WTC11 (cell line): ENCODE measurements at regions not wholly inside any gene's neighbourhood (a gene's known extent, or its start where the extent isn't known, plus 50 kb on each side); places are given as distances from the start of the nearest gene placed in this dataset.

Experiments used
- ATAC-seq: fragments of 200-7000 bp; cut with Tn5 transposase; 2 replicates; pipeline ENCODE4 v1.10.0; 2021; ENCODE audit warnings: mild to moderate bottlenecking, moderate library complexity
- CTCF ChIA-PET: fragments of 300-600 bp; sonication (Branson Sonifier 250); formaldehyde crosslinking; loops from one replicate; lab custom pipeline; 2021; ENCODE audit warnings: antibody characterized with exemption; lab: Charles Lee
- POLR2A ChIA-PET: fragments of 350-600 bp; sonication (Branson Sonifier 250); formaldehyde crosslinking; loops from one replicate; lab custom pipeline; 2021; ENCODE audit warnings: antibody characterized with exemption; lab: Charles Lee
- DNase-seq: peaks from one replicate; pipeline ENCODE4 v3.0.0; 2021; ENCODE audit warnings: low spot score
- H3K27ac Mint-ChIP-seq: 2 replicates; pipeline ENCODE4 v1.8.0; 2021; ENCODE audit warnings: mixed read lengths
- H3K27me3 Mint-ChIP-seq: 2 replicates; pipeline ENCODE4 v1.8.0; 2021; ENCODE audit warnings: low read depth, mild to moderate bottlenecking, moderate library complexity, mixed read lengths
- H3K36me3 Mint-ChIP-seq: 2 replicates; pipeline ENCODE4 v1.8.0; 2021; ENCODE audit warnings: mixed read lengths
- H3K4me1 Mint-ChIP-seq: 2 replicates; pipeline ENCODE4 v1.8.0; 2022; ENCODE audit warnings: mixed read lengths
- H3K4me3 Mint-ChIP-seq: 2 replicates; pipeline ENCODE4 v1.8.0; 2021; ENCODE audit warnings: mild to moderate bottlenecking, moderate library complexity, mixed read lengths
- H3K9me3 Mint-ChIP-seq: 2 replicates; pipeline ENCODE4 v1.8.0; 2021; ENCODE audit warnings: mixed read lengths
- AR ChIP-seq: fragments of 250-450 bp; sonication (Bioruptor Pico); IDR thresholded peaks from 2 replicates; pipeline ENCODE4 v1.9.0; 2021; ENCODE audit warnings: mild to moderate bottlenecking
- CREM ChIP-seq: sonication (generic); formaldehyde crosslinking; IDR thresholded peaks from 2 replicates; pipeline ENCODE4 v1.8.1; 2022; ENCODE audit warnings: mild to moderate bottlenecking, missing genetic modification reagents, moderate library complexity
- E2F1 ChIP-seq: sonication (generic); formaldehyde crosslinking; IDR thresholded peaks from 2 replicates; pipeline ENCODE4 v1.8.0; 2022; ENCODE audit warnings: mild to moderate bottlenecking, missing genetic modification reagents
- ELF4 ChIP-seq: sonication (generic); formaldehyde crosslinking; IDR thresholded peaks from 2 replicates; pipeline ENCODE4 v1.8.1; 2022; ENCODE audit warnings: low read depth, mild to moderate bottlenecking, moderate library complexity, missing genetic modification reagents
- ESRRA ChIP-seq: sonication (generic); formaldehyde crosslinking; IDR thresholded peaks from 2 replicates; pipeline ENCODE4 v1.8.1; 2022; ENCODE audit warnings: mild to moderate bottlenecking, missing genetic modification reagents, borderline replicate concordance
- IRF1 ChIP-seq: sonication (generic); formaldehyde crosslinking; IDR thresholded peaks from 2 replicates; pipeline ENCODE4 v1.8.0; 2023; ENCODE audit warnings: missing genetic modification reagents
- JAZF1 ChIP-seq: fragments of 250-450 bp; sonication (Bioruptor Pico); IDR thresholded peaks from 2 replicates; pipeline ENCODE4 v1.9.0; 2021; ENCODE audit warnings: moderate library complexity, mild to moderate bottlenecking, inconsistent platforms
- PRRX2 ChIP-seq: fragments of 250-450 bp; sonication (Bioruptor Pico); IDR thresholded peaks from 2 replicates; pipeline ENCODE4 v1.8.0; 2021; ENCODE audit warnings: mild to moderate bottlenecking
- SMAD3 ChIP-seq: sonication (generic); formaldehyde crosslinking; IDR thresholded peaks from 2 replicates; pipeline ENCODE4 v1.8.0; 2022; ENCODE audit warnings: missing genetic modification reagents, mild to moderate bottlenecking, borderline replicate concordance
- TP53 ChIP-seq: sonication (generic); formaldehyde crosslinking; IDR thresholded peaks from 2 replicates; pipeline ENCODE4 v1.8.1; 2023; ENCODE audit warnings: mild to moderate bottlenecking, missing genetic modification reagents
- ZNF281 ChIP-seq: sonication (generic); formaldehyde crosslinking; IDR thresholded peaks from 2 replicates; pipeline ENCODE4 v1.8.0; 2023; ENCODE audit warnings: mild to moderate bottlenecking, missing genetic modification reagents
- ZNF396 ChIP-seq: fragments of 250-450 bp; sonication (Bioruptor Pico); IDR thresholded peaks from 2 replicates; pipeline ENCODE4 v1.8.0; 2021; ENCODE audit warnings: mild to moderate bottlenecking, moderate library complexity, borderline replicate concordance
- ZNF416 ChIP-seq: fragments of 250-450 bp; sonication (Bioruptor Pico); IDR thresholded peaks from 2 replicates; pipeline ENCODE4 v1.9.0; 2021; ENCODE audit warnings: mild to moderate bottlenecking, inconsistent platforms
- TF ChIP-seq, protein P1 (sequence below): sonication (generic); formaldehyde crosslinking; IDR thresholded peaks from 2 replicates; pipeline ENCODE4 v1.8.1; 2023; ENCODE audit warnings: mild to moderate bottlenecking, moderate library complexity, missing genetic modification reagents
- TF ChIP-seq, protein P2 (sequence below): fragments of 250-450 bp; sonication (Bioruptor Pico); conservative IDR thresholded peaks from 2 replicates; pipeline ENCODE4 v1.9.0; 2021; ENCODE audit warnings: mild to moderate bottlenecking
- TF ChIP-seq, protein P3 (sequence below): sonication (generic); formaldehyde crosslinking; IDR thresholded peaks from 2 replicates; pipeline ENCODE4 v1.8.1; 2022; ENCODE audit warnings: low read depth, missing genetic modification reagents, borderline replicate concordance

DNA sequence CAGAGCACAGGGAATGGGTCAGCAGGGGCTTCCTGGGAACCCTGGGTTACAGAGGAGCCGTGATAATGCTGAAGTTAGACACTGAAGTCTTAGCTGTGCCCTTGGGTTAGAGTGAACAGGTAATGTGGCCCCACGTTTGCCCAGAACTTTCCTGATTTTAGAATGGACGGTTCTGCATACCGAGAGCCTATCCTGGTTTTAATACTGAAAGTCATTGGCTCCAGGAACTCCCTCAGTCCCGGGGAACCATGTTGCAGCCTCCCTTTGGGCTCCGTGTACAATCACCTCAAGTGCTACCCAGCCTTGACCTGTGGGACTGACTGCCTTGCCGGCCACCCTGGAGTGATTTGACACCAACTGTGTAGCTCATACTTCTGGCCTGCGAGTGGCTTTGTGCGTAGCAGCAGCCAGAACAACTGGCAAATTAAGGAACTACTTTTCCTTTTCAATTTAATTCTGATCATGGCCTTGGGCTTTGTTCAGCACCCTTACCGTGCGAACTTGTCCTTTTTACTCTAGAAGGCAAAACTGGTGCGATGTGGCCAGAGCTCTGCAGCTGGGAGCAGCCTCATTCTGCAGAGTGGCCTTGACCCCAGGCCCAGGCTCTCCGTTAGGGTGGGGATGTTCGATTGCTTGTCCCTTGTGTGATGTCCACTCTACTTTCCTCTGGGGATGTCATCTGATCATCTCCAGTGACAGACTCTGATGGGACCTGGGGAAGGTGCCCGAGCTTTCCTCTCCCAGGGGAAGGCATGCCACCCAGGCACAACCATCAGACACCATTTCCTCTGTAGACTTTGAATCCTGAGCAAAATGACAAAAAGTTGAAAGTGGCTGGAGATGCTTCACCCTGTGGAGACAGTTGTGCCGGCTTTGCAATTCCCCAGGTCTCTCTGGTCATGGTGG, 265.9 kb downstream of the GLRX3 start:
- H3K27ac Mint-ChIP-seq, result no peak overlapping the region
- no peak for ATAC-seq
- ChIA-PET CTCF (no interaction called here), POLR2A (no interaction called here)
- H3K27me3 Mint-ChIP-seq, result no peaks in the 10 kb centered on the region; the same call in 1 of the 2 replicates
- peaks cover 76% of the 10 kb centered on the region for H3K36me3 Mint-ChIP-seq
- TF ChIP-seq ELF4 (no peak), TP53 (no peak), ESRRA (CRISPR knock-in tag) (no peak)
- H3K4me1 Mint-ChIP-seq, result no peaks in the 10 kb centered on the region
- H3K4me3 Mint-ChIP-seq, result no peak overlapping the region
- no peak for DNase-seq
- peaks cover 90% of the 10 kb centered on the region for H3K9me3 Mint-ChIP-seq

DNA sequence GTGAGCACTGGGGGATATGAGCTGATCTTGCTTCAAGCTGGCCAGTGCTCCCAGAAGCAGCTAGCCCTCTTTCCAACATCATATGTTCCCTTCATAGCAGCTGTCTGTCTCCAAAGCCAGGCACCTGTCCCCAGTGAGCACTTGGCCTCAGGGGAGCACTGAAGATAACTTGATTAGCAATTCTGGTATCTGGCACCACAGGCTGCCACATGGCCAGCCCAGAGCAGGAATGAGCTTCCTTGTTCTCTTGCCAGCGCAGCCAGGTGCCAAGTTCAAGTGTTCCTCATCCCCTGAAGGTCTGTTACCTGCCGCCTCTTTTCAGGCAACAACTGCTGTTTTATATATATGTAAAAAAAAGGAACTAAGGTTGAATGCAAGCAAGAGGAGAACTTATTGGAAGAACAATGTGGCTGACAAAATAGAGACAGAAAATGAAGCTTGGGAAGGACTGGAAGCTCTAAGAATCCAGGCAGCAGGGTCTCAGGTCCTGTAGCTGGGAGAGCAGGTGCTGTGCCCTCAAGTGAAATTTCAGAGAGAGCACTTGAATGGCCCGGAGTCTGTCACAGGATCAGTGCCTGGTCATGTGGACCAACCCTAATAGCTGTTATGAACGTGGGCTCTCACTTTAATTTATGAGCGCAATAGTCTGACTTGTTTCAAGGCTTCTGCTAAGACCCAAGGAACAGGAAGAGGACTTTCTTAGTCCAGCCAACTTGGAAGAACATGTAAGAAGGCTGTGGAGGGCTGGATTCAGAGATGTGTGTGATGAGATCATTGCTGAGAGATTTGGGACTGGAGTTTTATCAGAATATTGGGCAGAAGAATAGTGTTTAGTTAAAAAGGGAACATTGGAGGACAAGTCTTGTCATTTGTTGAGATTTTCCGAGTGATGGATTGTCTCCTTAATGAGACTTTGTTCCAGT, 267.2 kb downstream of the GLRX3 start:
- no peaks in the 10 kb centered on the region for H3K4me1 Mint-ChIP-seq
- ATAC-seq, result no peak
- CTCF ChIA-PET, result no interaction called here

More for the DNA sequence above, 267.2 kb downstream of the GLRX3 start:
- Mint-ChIP-seq H3K9me3 (peaks cover 91% of the 10 kb centered on the region), H3K36me3 (peaks cover 77% of the 10 kb centered on the region), H3K27ac (no peak overlapping the region), H3K27me3 (peaks cover 5% of the 10 kb centered on the region), H3K4me3 (no peak overlapping the region)
- POLR2A ChIA-PET, result no interaction called here
- no peak for TF ChIP-seq E2F1 (CRISPR knock-in tag)
- TF ChIP-seq AR, result no peak
- TF ChIP-seq IRF1 (CRISPR knock-in tag), result no peak
- TF ChIP-seq, protein P1, sequence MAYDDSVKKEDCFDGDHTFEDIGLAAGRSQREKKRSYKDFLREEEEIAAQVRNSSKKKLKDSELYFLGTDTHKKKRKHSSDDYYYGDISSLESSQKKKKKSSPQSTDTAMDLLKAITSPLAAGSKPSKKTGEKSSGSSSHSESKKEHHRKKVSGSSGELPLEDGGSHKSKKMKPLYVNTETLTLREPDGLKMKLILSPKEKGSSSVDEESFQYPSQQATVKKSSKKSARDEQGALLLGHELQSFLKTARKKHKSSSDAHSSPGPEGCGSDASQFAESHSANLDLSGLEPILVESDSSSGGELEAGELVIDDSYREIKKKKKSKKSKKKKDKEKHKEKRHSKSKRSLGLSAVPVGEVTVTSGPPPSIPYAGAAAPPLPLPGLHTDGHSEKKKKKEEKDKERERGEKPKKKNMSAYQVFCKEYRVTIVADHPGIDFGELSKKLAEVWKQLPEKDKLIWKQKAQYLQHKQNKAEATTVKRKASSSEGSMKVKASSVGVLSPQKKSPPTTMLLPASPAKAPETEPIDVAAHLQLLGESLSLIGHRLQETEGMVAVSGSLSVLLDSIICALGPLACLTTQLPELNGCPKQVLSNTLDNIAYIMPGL (CRISPR knock-in tag), result no peak
- TF ChIP-seq ZNF396 (CRISPR knock-in tag), result no peak
- TF ChIP-seq, protein P2, sequence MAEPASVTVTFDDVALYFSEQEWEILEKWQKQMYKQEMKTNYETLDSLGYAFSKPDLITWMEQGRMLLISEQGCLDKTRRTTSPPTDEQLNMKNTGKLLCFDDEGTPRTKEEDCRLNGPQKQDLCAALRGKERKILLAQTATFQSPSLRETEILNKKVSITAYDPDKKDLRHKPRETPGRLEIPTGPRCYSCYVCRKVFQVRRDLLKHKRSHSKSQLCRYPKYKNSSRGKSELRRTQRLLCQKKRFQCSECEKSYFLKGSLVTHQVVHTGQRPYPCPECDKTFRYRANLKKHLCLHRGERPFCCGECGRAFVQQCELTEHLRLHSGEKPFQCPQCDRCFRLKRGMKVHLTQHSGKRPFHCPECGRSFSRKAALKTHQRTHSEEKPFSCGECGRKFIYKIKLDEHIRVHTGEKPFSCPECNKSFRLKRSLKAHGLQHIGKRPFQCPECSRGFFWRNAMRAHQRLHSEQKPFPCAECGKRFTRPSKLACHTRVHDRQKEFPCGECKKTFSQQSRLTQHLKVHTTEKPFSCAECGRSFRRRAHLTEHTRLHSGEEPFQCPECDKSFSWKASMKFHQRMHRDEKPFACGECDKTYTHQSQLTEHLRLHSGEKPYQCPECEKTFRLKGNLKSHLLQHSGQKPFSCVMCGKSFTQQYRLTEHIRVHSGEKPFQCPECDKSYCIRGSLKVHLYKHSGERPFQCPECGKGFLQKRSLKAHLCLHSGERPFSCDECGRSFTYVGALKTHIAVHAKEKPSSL (CRISPR knock-in tag), result no peak
- TF ChIP-seq PRRX2, result no peak
- no peak for TF ChIP-seq ZNF416
- no peak for TF ChIP-seq SMAD3 (CRISPR knock-in tag)
- TF ChIP-seq ZNF281 (CRISPR knock-in tag), result no peak
- TF ChIP-seq JAZF1 (CRISPR knock-in tag), result no peak
- no peak for TF ChIP-seq CREM (CRISPR knock-in tag)
- TF ChIP-seq, protein P3, sequence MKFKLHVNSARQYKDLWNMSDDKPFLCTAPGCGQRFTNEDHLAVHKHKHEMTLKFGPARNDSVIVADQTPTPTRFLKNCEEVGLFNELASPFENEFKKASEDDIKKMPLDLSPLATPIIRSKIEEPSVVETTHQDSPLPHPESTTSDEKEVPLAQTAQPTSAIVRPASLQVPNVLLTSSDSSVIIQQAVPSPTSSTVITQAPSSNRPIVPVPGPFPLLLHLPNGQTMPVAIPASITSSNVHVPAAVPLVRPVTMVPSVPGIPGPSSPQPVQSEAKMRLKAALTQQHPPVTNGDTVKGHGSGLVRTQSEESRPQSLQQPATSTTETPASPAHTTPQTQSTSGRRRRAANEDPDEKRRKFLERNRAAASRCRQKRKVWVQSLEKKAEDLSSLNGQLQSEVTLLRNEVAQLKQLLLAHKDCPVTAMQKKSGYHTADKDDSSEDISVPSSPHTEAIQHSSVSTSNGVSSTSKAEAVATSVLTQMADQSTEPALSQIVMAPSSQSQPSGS (CRISPR knock-in tag), result no peak
- no peak for DNase-seq
